ENCODE measurements at regions not wholly inside any gene's neighbourhood (a gene's known extent, or its start where the extent isn't known, plus 50 kb on each side); places are given as distances from the start of the nearest gene placed in this dataset.

DNA sequence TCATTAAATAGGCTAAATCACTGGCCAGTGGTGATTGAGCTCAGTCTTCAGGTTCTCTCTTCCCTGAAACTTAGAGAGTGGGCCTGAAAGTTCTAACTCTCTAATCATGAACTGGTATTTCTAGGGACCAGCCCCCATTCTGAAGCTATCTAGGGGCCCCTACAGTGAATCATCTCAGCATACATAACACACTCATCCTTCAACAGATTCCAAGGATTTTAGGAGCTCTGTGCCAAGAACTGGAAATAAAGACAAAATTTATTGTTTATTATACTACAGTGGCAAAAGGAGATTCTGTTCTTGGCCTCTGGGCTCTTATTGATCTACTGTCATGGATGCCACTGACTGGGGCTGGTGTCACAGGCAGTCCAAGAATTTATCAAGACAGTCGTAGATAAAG is 263.8 kb upstream of the IGFBP7 start:
- Histone ChIP-seq H3K27me3 (ENCODE audit: control insufficient read depth in 1 of 2, insufficient read depth in 2 of 2, low read length in 2 of 2) (no peaks in the 10 kb centered on the region), H3K27ac (ENCODE audit: low read depth in 1 of 2, low read length in 2 of 2) (no peak overlapping the region), H3K4me3 (ENCODE audit: low read length) (no peak overlapping the region), H3K9me3 (ENCODE audit: control insufficient read depth in 1 of 2, insufficient read depth in 1 of 2, low read length in 2 of 2) (no peaks in the 10 kb centered on the region), H3K36me3 (ENCODE audit: insufficient read depth, low read length) (no peaks in the 10 kb centered on the region), H3K4me1 (ENCODE audit: insufficient read depth, low read length) (no peaks in the 10 kb centered on the region)
- ChIA-PET POLR2A (no interaction called here), CTCF (no interaction called here)
- Mint-ChIP-seq H3K9me3 (peaks cover 5% of the 10 kb centered on the region), H3K4me3 (no peak overlapping the region), H3K4me1 (ENCODE audit: low read depth) (no peaks in the 10 kb centered on the region), H3K27me3 (peaks cover 5% of the 10 kb centered on the region), H3K27ac (no peak overlapping the region), H3K36me3 (ENCODE audit: low read depth) (no peaks in the 10 kb centered on the region)
- ATAC-seq (ENCODE audit: poor library complexity) (no peak), DNase-seq (no peak)
- intact Hi-C loops (cut with DNase I, micrococcal nuclease): no loop called here
- TF ChIP-seq, protein P1, sequence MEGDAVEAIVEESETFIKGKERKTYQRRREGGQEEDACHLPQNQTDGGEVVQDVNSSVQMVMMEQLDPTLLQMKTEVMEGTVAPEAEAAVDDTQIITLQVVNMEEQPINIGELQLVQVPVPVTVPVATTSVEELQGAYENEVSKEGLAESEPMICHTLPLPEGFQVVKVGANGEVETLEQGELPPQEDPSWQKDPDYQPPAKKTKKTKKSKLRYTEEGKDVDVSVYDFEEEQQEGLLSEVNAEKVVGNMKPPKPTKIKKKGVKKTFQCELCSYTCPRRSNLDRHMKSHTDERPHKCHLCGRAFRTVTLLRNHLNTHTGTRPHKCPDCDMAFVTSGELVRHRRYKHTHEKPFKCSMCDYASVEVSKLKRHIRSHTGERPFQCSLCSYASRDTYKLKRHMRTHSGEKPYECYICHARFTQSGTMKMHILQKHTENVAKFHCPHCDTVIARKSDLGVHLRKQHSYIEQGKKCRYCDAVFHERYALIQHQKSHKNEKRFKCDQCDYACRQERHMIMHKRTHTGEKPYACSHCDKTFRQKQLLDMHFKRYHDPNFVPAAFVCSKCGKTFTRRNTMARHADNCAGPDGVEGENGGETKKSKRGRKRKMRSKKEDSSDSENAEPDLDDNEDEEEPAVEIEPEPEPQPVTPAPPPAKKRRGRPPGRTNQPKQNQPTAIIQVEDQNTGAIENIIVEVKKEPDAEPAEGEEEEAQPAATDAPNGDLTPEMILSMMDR (IDR thresholded peaks at IDR 0.05): no peak

DNA sequence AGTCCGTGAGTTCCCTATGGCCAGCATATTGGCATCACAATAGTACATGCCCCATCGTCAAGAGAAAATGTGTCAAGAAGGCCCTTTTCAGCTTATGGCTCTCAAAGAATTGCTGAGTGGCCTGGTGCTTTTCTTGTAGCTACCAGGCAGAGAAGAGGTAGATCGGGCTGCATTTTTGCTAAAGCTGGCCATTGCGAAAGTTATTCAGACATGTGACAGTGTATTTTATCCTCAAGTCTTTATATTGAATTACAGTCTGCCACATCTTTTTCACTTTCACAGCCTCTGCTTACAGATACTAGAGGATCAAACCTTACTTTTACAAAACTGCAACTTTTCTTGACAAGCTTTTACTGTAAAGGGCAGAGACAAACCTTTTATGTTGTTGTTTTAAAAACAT is 261.5 kb upstream of the IGFBP7 start:
- Mint-ChIP-seq H3K9me3 (no peaks in the 10 kb centered on the region), H3K27me3 (no peaks in the 10 kb centered on the region), H3K4me1 (ENCODE audit: low read depth) (no peaks in the 10 kb centered on the region), H3K27ac (no peak overlapping the region), H3K36me3 (ENCODE audit: low read depth) (no peaks in the 10 kb centered on the region), H3K4me3 (no peak overlapping the region)
- TF ChIP-seq, protein P1 (IDR thresholded peaks at IDR 0.05): no peak
- Histone ChIP-seq H3K9me3 (ENCODE audit: control insufficient read depth in 1 of 2, insufficient read depth in 1 of 2, low read length in 2 of 2) (no peaks in the 10 kb centered on the region), H3K4me1 (ENCODE audit: insufficient read depth, low read length) (no peaks in the 10 kb centered on the region), H3K27ac (ENCODE audit: low read depth in 1 of 2, low read length in 2 of 2) (no peak overlapping the region), H3K4me3 (ENCODE audit: low read length) (no peak overlapping the region), H3K27me3 (ENCODE audit: control insufficient read depth in 1 of 2, insufficient read depth in 2 of 2, low read length in 2 of 2) (no peaks in the 10 kb centered on the region), H3K36me3 (ENCODE audit: insufficient read depth, low read length) (no peaks in the 10 kb centered on the region)
- intact Hi-C loops (cut with DNase I, micrococcal nuclease): no loop called here
- POLR2A ChIA-PET: no interaction called here
- DNase-seq: no peak
- ATAC-seq (ENCODE audit: poor library complexity): no peak
- CTCF ChIA-PET: no interaction called here

DNA sequence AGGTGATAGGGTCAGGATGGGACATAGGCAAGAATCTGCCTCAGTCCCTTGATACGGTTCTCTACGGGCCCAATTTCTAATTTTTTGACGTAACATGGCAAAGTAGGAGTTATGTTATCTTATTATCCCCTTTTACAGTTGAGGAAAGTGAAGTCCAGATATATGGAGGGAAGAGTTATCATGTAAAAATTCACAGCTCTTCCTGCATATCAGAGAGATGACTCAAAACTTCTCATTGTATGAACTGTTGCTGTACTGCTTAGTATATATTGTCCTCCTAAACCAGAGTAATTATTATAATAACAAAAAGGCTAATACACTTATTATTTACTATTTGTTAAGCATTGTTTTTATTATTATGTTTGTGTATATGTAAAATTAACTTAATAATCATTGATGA is 260.5 kb upstream of the IGFBP7 start:
- no peaks in the 10 kb centered on the region for H3K27me3 Mint-ChIP-seq
- Histone ChIP-seq H3K36me3 (ENCODE audit: insufficient read depth, low read length) (no peaks in the 10 kb centered on the region), H3K4me3 (ENCODE audit: low read length) (no peak overlapping the region), H3K27ac (ENCODE audit: low read depth in 1 of 2, low read length in 2 of 2) (no peak overlapping the region), H3K4me1 (ENCODE audit: insufficient read depth, low read length) (no peaks in the 10 kb centered on the region), H3K27me3 (ENCODE audit: control insufficient read depth in 1 of 2, insufficient read depth in 2 of 2, low read length in 2 of 2) (no peaks in the 10 kb centered on the region), H3K9me3 (ENCODE audit: control insufficient read depth in 1 of 2, insufficient read depth in 1 of 2, low read length in 2 of 2) (no peaks in the 10 kb centered on the region)
- no peak overlapping the region for H3K27ac Mint-ChIP-seq
- no peak for ATAC-seq (ENCODE audit: poor library complexity)
- H3K4me1 Mint-ChIP-seq (ENCODE audit: low read depth): no peaks in the 10 kb centered on the region
- POLR2A ChIA-PET: no interaction called here
- TF ChIP-seq, protein P1 (IDR thresholded peaks at IDR 0.05): no peak
- DNase-seq: no peak
- no peaks in the 10 kb centered on the region for H3K36me3 Mint-ChIP-seq (ENCODE audit: low read depth)
- CTCF ChIA-PET: no interaction called here
- intact Hi-C loops (cut with DNase I, micrococcal nuclease): no loop called here
- H3K4me3 Mint-ChIP-seq: no peak overlapping the region
- H3K9me3 Mint-ChIP-seq: no peaks in the 10 kb centered on the region

All from CD4-positive, alpha-beta T cell (primary cell).